HCT116 (cell line): ENCODE measurements at regions not wholly inside any gene's neighbourhood (a gene's known extent, or its start where the extent isn't known, plus 50 kb on each side); places are given as distances from the start of the nearest gene placed in this dataset.

Experiments used
- ATAC-seq: fragments of 200-7000 bp; cut with Tn5 transposase; 2 replicates; pipeline ENCODE4 v1.9.1; 2020; ENCODE audit warnings: mild to moderate bottlenecking, moderate library complexity
- BruUV-seq: library from RNA; stranded (reverse); fragments of 400-500 nt; replicated peaks from 2 replicates; lab custom pipeline; 2021; lab: Mats Ljungman, UMichigan
- CTCF ChIA-PET: fragments of 300-600 bp; sonication (Branson Sonifier 250); formaldehyde crosslinking; loops from one replicate; lab custom pipeline; 2021; ENCODE audit warnings: antibody characterized with exemption; lab: Charles Lee
- POLR2A ChIA-PET: fragments of 300-600, 350-600 bp; sonication (Branson Sonifier 250); formaldehyde crosslinking; loops from one replicate; lab custom pipeline; 2021; ENCODE audit warnings: antibody characterized with exemption; lab: Charles Lee
- RAD21 ChIA-PET, 2 experiments: fragments of 300-600 bp; sonication (Branson Sonifier 250); formaldehyde crosslinking; loops; one replicate each; lab custom pipeline; 2023; ENCODE audit warnings: low total read pairs in 2 of 2; ENCODE audit not compliant: uncharacterized antibody in 2 of 2, unreplicated experiment in 2 of 2, low non-redundant PET in 1 of 2; lab: Charles Lee
- DNase-seq: peaks from one replicate; pipeline ENCODE4 v3.0.0-alpha.2; 2010; ENCODE audit warnings: low read depth, low spot score
- H2AFZ ChIP-seq: fragments of 200-600 bp; shearing (Covaris generic), sonication (generic); 2 replicates; pipeline ENCODE4 v1.6.1; 2017; ENCODE audit warnings: low read depth, mixed run types, mixed read lengths, antibody characterized with exemption, low read length; ENCODE audit not compliant: poor library complexity, severe bottlenecking
- H3K27ac ChIP-seq: 2 replicates; pipeline ENCODE4 v1.5.1; 2012; ENCODE audit warnings: low read depth, low read length
- H3K27me3 ChIP-seq: fragments of 200-600 bp; sonication (generic); 2 replicates; pipeline ENCODE4 v1.6.1; 2016; ENCODE audit warnings: mixed run types, low read length, mixed read lengths; ENCODE audit not compliant: insufficient read depth
- H3K36me3 ChIP-seq, 2 experiments: fragments of 200-500 bp in 1 of 2; fragments of 200-600 bp in 1 of 2; sonication (Bioruptor generic) in 1 of 2; sonication (generic) in 1 of 2; 2 replicates each; pipeline versions ENCODE4 v1.5.1 to v1.6.1; 2014 to 2016; ENCODE audit warnings: low read length in 2 of 2, inconsistent platforms in 1 of 2, mixed read lengths in 1 of 2, mixed run types in 1 of 2; ENCODE audit not compliant: insufficient read depth in 2 of 2, control insufficient read depth in 1 of 2
- H3K4me1 ChIP-seq, 2 experiments: fragments of 200-600 bp in 1 of 2; sonication (generic) in 1 of 2; 2 replicates each; pipeline versions ENCODE4 v1.5.1 to v1.6.1; 2012 to 2017; ENCODE audit warnings: low read length in 2 of 2, inconsistent platforms in 1 of 2, mild to moderate bottlenecking in 1 of 2, mixed read lengths in 1 of 2, mixed run types in 1 of 2, moderate library complexity in 1 of 2; ENCODE audit not compliant: insufficient read depth in 2 of 2, control insufficient read depth in 1 of 2
- H3K4me2 ChIP-seq: fragments of 200-600 bp; sonication (generic); 2 replicates; pipeline ENCODE4 v1.6.1; 2017; ENCODE audit warnings: mixed run types, low read length, mixed read lengths
- H3K4me3 ChIP-seq, 2 experiments: fragments of 200-600 bp in 1 of 2; sonication (generic) in 1 of 2; replicated peaks in 1 of 2; 2 replicates each; pipeline ENCODE4 v1.5.1; 2011 to 2016; ENCODE audit warnings: low read length in 2 of 2, control low read depth in 1 of 2, low read depth in 1 of 2, mild to moderate bottlenecking in 1 of 2, mixed read lengths in 1 of 2, mixed run types in 1 of 2
- H3K79me2 ChIP-seq: fragments of 200-600 bp; sonication (generic); 2 replicates; pipeline ENCODE4 v1.6.1; 2017; ENCODE audit warnings: mild to moderate bottlenecking, mixed run types, low read length, moderate library complexity, mixed read lengths; ENCODE audit not compliant: insufficient read depth
- H3K9ac ChIP-seq: fragments of 200-600 bp; sonication (generic); 2 replicates; pipeline ENCODE4 v1.6.1; 2016; ENCODE audit warnings: low read length, mixed read lengths
- H3K9me2 ChIP-seq: fragments of 200-600 bp; sonication (generic), shearing (Covaris generic); 2 replicates; pipeline ENCODE4 v1.6.1; 2017; ENCODE audit warnings: mixed run types, mild to moderate bottlenecking, moderate library complexity; ENCODE audit not compliant: insufficient read depth
- H3K9me3 ChIP-seq, 2 experiments: fragments of 200-500 bp in 1 of 2; fragments of 200-600 bp in 1 of 2; sonication (Bioruptor generic) in 1 of 2; sonication (generic) in 1 of 2; 2 replicates each; pipeline ENCODE4 v1.6.1; 2014 to 2017; ENCODE audit warnings: low read length in 2 of 2, mixed read lengths in 2 of 2, inconsistent platforms in 1 of 2, low read depth in 1 of 2, mild to moderate bottlenecking in 1 of 2, mixed run types in 1 of 2, moderate library complexity in 1 of 2; ENCODE audit not compliant: control insufficient read depth in 1 of 2, insufficient read depth in 1 of 2
- H4K20me1 ChIP-seq: fragments of 200-600 bp; sonication (generic), shearing (Covaris generic); 2 replicates; pipeline ENCODE4 v1.6.1; 2017; ENCODE audit warnings: mixed run types, mild to moderate bottlenecking, moderate library complexity; ENCODE audit not compliant: insufficient read depth
- ATF3 ChIP-seq: IDR thresholded peaks from 2 replicates; pipeline ENCODE4 v1.6.1; 2012
- CEBPB ChIP-seq: IDR thresholded peaks from 2 replicates; pipeline ENCODE4 v1.6.1; 2012; ENCODE audit warnings: low read depth
- EGR1 ChIP-seq: IDR thresholded peaks from 2 replicates; pipeline ENCODE4 v1.6.1; 2012; ENCODE audit warnings: low read depth
- ELF1 ChIP-seq: IDR thresholded peaks from 2 replicates; pipeline ENCODE4 v1.6.1; 2012; ENCODE audit warnings: low read depth, borderline replicate concordance
- FOSL1 ChIP-seq: IDR thresholded peaks from 2 replicates; pipeline ENCODE4 v1.6.1; 2012; ENCODE audit warnings: low read depth
- JUND ChIP-seq: IDR thresholded peaks from 2 replicates; pipeline ENCODE4 v1.6.1; 2012
- MAX ChIP-seq: IDR thresholded peaks from 2 replicates; pipeline ENCODE4 v1.6.1; 2012
- POLR2A ChIP-seq: IDR thresholded peaks from 2 replicates; pipeline ENCODE4 v1.7.0; 2011; ENCODE audit warnings: borderline replicate concordance; ENCODE audit not compliant: insufficient read depth, insufficient read length; ENCODE audit errors: extremely low read depth
- RAD21 ChIP-seq: IDR thresholded peaks from 2 replicates; pipeline ENCODE4 v1.6.1; 2012; ENCODE audit warnings: low read depth, mild to moderate bottlenecking
- REST ChIP-seq: IDR thresholded peaks from 2 replicates; pipeline ENCODE4 v1.6.1; 2012; ENCODE audit warnings: low read depth
- SP1 ChIP-seq: IDR thresholded peaks from 2 replicates; pipeline ENCODE4 v1.6.1; 2012; ENCODE audit warnings: low read depth
- SRF ChIP-seq: IDR thresholded peaks from 2 replicates; pipeline ENCODE4 v1.6.1; 2012; ENCODE audit warnings: low read depth
- TCF7L2 ChIP-seq: IDR thresholded peaks from 2 replicates; pipeline ENCODE4 v1.7.0; 2011; ENCODE audit warnings: borderline replicate concordance, inconsistent platforms; ENCODE audit not compliant: insufficient read depth, insufficient read length; ENCODE audit errors: extremely low read depth
- YY1 ChIP-seq: IDR thresholded peaks from 2 replicates; pipeline ENCODE4 v1.6.1; 2011; ENCODE audit warnings: low read length, low read depth, moderate library complexity, mild to moderate bottlenecking; ENCODE audit not compliant: insufficient replicate concordance; ENCODE audit errors: extremely low read depth
- ZBTB33 ChIP-seq: IDR thresholded peaks from 2 replicates; pipeline ENCODE4 v1.6.1; 2011; ENCODE audit warnings: mild to moderate bottlenecking, low read length, moderate library complexity; ENCODE audit not compliant: insufficient replicate concordance; ENCODE audit errors: extremely low read depth
- ZFX ChIP-seq: fragments of 450-650 bp; IDR thresholded peaks from 2 replicates; pipeline ENCODE4 v1.6.1; 2017
- ZNF274 ChIP-seq: fragments of 200-500 bp; sonication (Bioruptor generic); IDR thresholded peaks from 2 replicates; pipeline ENCODE4 v1.6.1; 2014; ENCODE audit warnings: mild to moderate bottlenecking, low read depth, low read length, inconsistent platforms
- intact Hi-C: fragments of 100-400 bp; cut with micrococcal nuclease; formaldehyde crosslinking; loops from 2 replicates; pipeline ENCODE4 v1.10.0; 2022

GRCh38 chr6:168915242-168915641, 338.4 kb downstream of the THBS2 start (continued):
- TF ChIP-seq REST (no peak), FOSL1 (no peak), SP1 (no peak), ELF1 (no peak), RAD21 (no peak), CEBPB (no peak), SRF (no peak), EGR1 (no peak)

GRCh38 chr6:168913866-168914469, 339.7 kb downstream of the THBS2 start:
- no peak overlapping the region for H2AFZ ChIP-seq
- H3K4me1 ChIP-seq, result no peaks in the 10 kb centered on the region
- no peaks in the 10 kb centered on the region for H3K9me2 ChIP-seq
- no peak overlapping the region for H3K9ac ChIP-seq
- no TSS peak for BruUV-seq
- H3K9me3 ChIP-seq, result no peaks in the 10 kb centered on the region
- ChIA-PET CTCF (no interaction called here), RAD21 (no interaction called here), POLR2A (no interaction called here)
- H3K79me2 ChIP-seq, result no peaks in the 10 kb centered on the region
- no peak for TF ChIP-seq ATF3
- TF ChIP-seq JUND, result no peak
- TF ChIP-seq TCF7L2, result no peak
- no peak for TF ChIP-seq ZNF274
- TF ChIP-seq EGR1, result no peak
- TF ChIP-seq FOSL1, result no peak
- TF ChIP-seq MAX, result no peak
- TF ChIP-seq RAD21, result no peak
- no peak for TF ChIP-seq ZBTB33
- no peak for TF ChIP-seq ZFX
- no peak for TF ChIP-seq YY1
- TF ChIP-seq SRF, result no peak
- no peak for TF ChIP-seq ELF1
- no peak for TF ChIP-seq POLR2A
- no peak overlapping the region for H3K4me2 ChIP-seq
- no peaks in the 10 kb centered on the region for H3K36me3 ChIP-seq
- no peaks in the 10 kb centered on the region for H4K20me1 ChIP-seq
- DNase-seq (no peak), ATAC-seq (no peak)
- intact Hi-C loops, result no loop called here
- H3K27ac ChIP-seq, result no peak overlapping the region
- no peaks in the 10 kb centered on the region for H3K27me3 ChIP-seq
- H3K4me3 ChIP-seq, result no peak overlapping the region
